ENCODE measurements at regions not wholly inside any gene's neighbourhood (a gene's known extent, or its start where the extent isn't known, plus 50 kb on each side); places are given as distances from the start of the nearest gene placed in this dataset.

- no peak for TF ChIP-seq CTCF (IDR thresholded peaks at IDR 0.05)
- no peak for TF ChIP-seq PBX3 (IDR thresholded peaks at IDR 0.05)
- TF ChIP-seq USF1 (IDR thresholded peaks at IDR 0.05; ENCODE audit: borderline replicate concordance, low read depth): no peak
- no peak for TF ChIP-seq TEAD4 (IDR thresholded peaks at IDR 0.05; ENCODE audit: borderline replicate concordance, insufficient read depth)
- no peak for TF ChIP-seq TAF1 (IDR thresholded peaks at IDR 0.05; ENCODE audit: borderline replicate concordance, low read depth, low read length)
- no peak for TF ChIP-seq JUND (IDR thresholded peaks at IDR 0.05)
- TF ChIP-seq RXRA (IDR thresholded peaks at IDR 0.05; ENCODE audit: borderline replicate concordance, low read depth): no peak
- TF ChIP-seq MAX (IDR thresholded peaks at IDR 0.05; ENCODE audit: low read depth): no peak
Measured at GRCh38 chr7:32774541-32774951, 117.0 kb downstream of the KBTBD2 start.
